Vagina (tissue), 2 donors: ENCODE measurements at regions not wholly inside any gene's neighbourhood (a gene's known extent, or its start where the extent isn't known, plus 50 kb on each side); places are given as distances from the start of the nearest gene placed in this dataset.

Experiments
- CTCF ChIP-seq, 3 experiments: fragments of 450-650 bp in 2 of 3; fragments of 200-600 bp in 1 of 3; sonication (generic) in 1 of 3; IDR thresholded peaks; one replicate each; pipeline ENCODE4 v1.5.1; 2017 to 2019; ENCODE audit warnings: antibody characterized with exemption in 3 of 3, mild to moderate bottlenecking in 2 of 3, moderate library complexity in 2 of 3
- POLR2AphosphoS5 ChIP-seq, 2 donors: sonication (generic); formaldehyde crosslinking; IDR thresholded peaks; one replicate each; pipeline ENCODE4 v1.9.0; 2017; ENCODE audit warnings: antibody characterized with exemption in 2 of 2, mild to moderate bottlenecking in 2 of 2, low read depth in 1 of 2; ENCODE audit not compliant: insufficient read depth in 1 of 2

- no peak for TF ChIP-seq CTCF (IDR thresholded peaks at IDR 0.05)
- no peak for TF ChIP-seq POLR2AphosphoS5 (IDR thresholded peaks at IDR 0.05; ENCODE audit: insufficient read depth in 1 of 2, low read depth in 1 of 2)
Measured at GRCh38 chr7:125383324-125383723, 453.7 kb upstream of the POT1 start.
